Fibroblast of mammary gland (primary cell): ENCODE measurements at regions not wholly inside any gene's neighbourhood (a gene's known extent, or its start where the extent isn't known, plus 50 kb on each side); places are given as distances from the start of the nearest gene placed in this dataset.

Experiments used
- DNase-seq: peaks from one replicate; pipeline ENCODE4 v3.0.0-alpha.2; 2010; ENCODE audit warnings: low read depth
- H3K4me3 ChIP-seq: 2 replicates; pipeline ENCODE4 v1.5.1; 2011; ENCODE audit warnings: low read depth, mild to moderate bottlenecking, low read length, moderate library complexity; ENCODE audit not compliant: control insufficient read depth
- CTCF ChIP-seq: conservative IDR thresholded peaks from 2 replicates; pipeline ENCODE4 v1.5.1; 2011; ENCODE audit warnings: low read depth, low read length, inconsistent platforms; ENCODE audit not compliant: control insufficient read depth, insufficient read depth

- no peak for DNase-seq
- H3K4me3 ChIP-seq, result no peak overlapping the region
- no peak for TF ChIP-seq CTCF
Measured at GRCh38 chr7:46137725-46138124, 216.7 kb upstream of the IGFBP3 start.

- DNase-seq, result no peak
- H3K4me3 ChIP-seq, result no peak overlapping the region
- no peak for TF ChIP-seq CTCF
Measured at GRCh38 chr7:46135557-46135956, 214.5 kb upstream of the IGFBP3 start.

GRCh38 chr7:46134795-46135194 lies 213.7 kb upstream of the IGFBP3 start:
- H3K4me3 ChIP-seq, result no peak overlapping the region
- TF ChIP-seq CTCF, result no peak
- DNase-seq, result no peak

GRCh38 chr7:46134385-46134784 lies 213.3 kb upstream of the IGFBP3 start:
- no peak for DNase-seq
- H3K4me3 ChIP-seq, result no peak overlapping the region
- TF ChIP-seq CTCF, result no peak

GRCh38 chr7:46133751-46134150 lies 212.7 kb upstream of the IGFBP3 start:
- TF ChIP-seq CTCF, result no peak
- no peak overlapping the region for H3K4me3 ChIP-seq
- DNase-seq, result no peak

GRCh38 chr7:46133072-46133471 lies 212.0 kb upstream of the IGFBP3 start:
- TF ChIP-seq CTCF, result no peak
- H3K4me3 ChIP-seq, result no peak overlapping the region
- DNase-seq, result no peak
